ENCODE measurements at regions not wholly inside any gene's neighbourhood (a gene's known extent, or its start where the extent isn't known, plus 50 kb on each side); places are given as distances from the start of the nearest gene placed in this dataset.

DNA sequence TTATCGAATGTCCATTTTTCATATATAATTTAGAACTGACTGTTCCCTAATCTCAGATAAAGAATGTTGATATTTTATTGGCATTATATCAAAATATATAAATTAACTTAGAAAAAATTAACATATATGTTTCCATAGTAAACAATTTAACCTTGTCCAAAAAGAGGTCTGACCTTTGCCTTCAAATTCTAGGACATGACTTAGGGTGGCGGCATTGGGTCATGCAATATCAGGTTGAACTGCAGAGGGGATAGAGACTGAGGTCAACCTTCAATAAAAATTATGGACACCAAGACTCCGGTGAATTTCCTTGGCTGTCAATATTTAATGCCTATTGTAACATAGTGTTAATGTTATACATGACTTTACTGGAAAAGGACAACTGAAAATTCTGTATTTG is 199.8 kb downstream of the RPL10L start (continued):
- TF ChIP-seq, protein P1, sequence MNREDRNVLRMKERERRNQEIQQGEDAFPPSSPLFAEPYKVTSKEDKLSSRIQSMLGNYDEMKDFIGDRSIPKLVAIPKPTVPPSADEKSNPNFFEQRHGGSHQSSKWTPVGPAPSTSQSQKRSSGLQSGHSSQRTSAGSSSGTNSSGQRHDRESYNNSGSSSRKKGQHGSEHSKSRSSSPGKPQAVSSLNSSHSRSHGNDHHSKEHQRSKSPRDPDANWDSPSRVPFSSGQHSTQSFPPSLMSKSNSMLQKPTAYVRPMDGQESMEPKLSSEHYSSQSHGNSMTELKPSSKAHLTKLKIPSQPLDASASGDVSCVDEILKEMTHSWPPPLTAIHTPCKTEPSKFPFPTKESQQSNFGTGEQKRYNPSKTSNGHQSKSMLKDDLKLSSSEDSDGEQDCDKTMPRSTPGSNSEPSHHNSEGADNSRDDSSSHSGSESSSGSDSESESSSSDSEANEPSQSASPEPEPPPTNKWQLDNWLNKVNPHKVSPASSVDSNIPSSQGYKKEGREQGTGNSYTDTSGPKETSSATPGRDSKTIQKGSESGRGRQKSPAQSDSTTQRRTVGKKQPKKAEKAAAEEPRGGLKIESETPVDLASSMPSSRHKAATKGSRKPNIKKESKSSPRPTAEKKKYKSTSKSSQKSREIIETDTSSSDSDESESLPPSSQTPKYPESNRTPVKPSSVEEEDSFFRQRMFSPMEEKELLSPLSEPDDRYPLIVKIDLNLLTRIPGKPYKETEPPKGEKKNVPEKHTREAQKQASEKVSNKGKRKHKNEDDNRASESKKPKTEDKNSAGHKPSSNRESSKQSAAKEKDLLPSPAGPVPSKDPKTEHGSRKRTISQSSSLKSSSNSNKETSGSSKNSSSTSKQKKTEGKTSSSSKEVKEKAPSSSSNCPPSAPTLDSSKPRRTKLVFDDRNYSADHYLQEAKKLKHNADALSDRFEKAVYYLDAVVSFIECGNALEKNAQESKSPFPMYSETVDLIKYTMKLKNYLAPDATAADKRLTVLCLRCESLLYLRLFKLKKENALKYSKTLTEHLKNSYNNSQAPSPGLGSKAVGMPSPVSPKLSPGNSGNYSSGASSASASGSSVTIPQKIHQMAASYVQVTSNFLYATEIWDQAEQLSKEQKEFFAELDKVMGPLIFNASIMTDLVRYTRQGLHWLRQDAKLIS (CRISPR knock-in tag; IDR thresholded peaks at IDR 0.05; ENCODE audit: borderline replicate concordance), result no peak
- TF ChIP-seq, protein P2, sequence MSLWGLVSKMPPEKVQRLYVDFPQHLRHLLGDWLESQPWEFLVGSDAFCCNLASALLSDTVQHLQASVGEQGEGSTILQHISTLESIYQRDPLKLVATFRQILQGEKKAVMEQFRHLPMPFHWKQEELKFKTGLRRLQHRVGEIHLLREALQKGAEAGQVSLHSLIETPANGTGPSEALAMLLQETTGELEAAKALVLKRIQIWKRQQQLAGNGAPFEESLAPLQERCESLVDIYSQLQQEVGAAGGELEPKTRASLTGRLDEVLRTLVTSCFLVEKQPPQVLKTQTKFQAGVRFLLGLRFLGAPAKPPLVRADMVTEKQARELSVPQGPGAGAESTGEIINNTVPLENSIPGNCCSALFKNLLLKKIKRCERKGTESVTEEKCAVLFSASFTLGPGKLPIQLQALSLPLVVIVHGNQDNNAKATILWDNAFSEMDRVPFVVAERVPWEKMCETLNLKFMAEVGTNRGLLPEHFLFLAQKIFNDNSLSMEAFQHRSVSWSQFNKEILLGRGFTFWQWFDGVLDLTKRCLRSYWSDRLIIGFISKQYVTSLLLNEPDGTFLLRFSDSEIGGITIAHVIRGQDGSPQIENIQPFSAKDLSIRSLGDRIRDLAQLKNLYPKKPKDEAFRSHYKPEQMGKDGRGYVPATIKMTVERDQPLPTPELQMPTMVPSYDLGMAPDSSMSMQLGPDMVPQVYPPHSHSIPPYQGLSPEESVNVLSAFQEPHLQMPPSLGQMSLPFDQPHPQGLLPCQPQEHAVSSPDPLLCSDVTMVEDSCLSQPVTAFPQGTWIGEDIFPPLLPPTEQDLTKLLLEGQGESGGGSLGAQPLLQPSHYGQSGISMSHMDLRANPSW (CRISPR knock-in tag; conservative IDR thresholded peaks at IDR 0.05; ENCODE audit: low read depth), result no peak

- Mint-ChIP-seq H3K9me3 (peaks cover 40% of the 10 kb centered on the region), H3K36me3 (peaks cover 21% of the 10 kb centered on the region), H3K4me3 (no peak overlapping the region), H3K27me3 (ENCODE audit: low read depth) (no peaks in the 10 kb centered on the region), H3K4me1 (peaks cover 21% of the 10 kb centered on the region), H3K27ac (no peak overlapping the region)
- ChIA-PET POLR2A (no interaction called here), CTCF (no interaction called here)
- ATAC-seq (no peak), DNase-seq (ENCODE audit: low spot score) (no peak)
- TF ChIP-seq GABPB1 (CRISPR knock-in tag; IDR thresholded peaks at IDR 0.05) (no peak), NR3C1 (CRISPR knock-in tag; conservative IDR thresholded peaks at IDR 0.05; ENCODE audit: low read depth) (no peak), TP53 (CRISPR knock-in tag; IDR thresholded peaks at IDR 0.05) (no peak), ESRRA (CRISPR knock-in tag; IDR thresholded peaks at IDR 0.05; ENCODE audit: borderline replicate concordance) (no peak), ZNF263 (CRISPR knock-in tag; IDR thresholded peaks at IDR 0.05; ENCODE audit: low read depth) (no peak), ELF4 (CRISPR knock-in tag; IDR thresholded peaks at IDR 0.05; ENCODE audit: low read depth) (no peak), FOXJ3 (CRISPR knock-in tag; IDR thresholded peaks at IDR 0.05; ENCODE audit: borderline replicate concordance) (no peak), SMAD4 (CRISPR knock-in tag; IDR thresholded peaks at IDR 0.05) (no peak), TEAD4 (CRISPR knock-in tag; IDR thresholded peaks at IDR 0.05) (no peak), MLX (CRISPR knock-in tag; IDR thresholded peaks at IDR 0.05) (no peak), NFE2L1 (CRISPR knock-in tag; IDR thresholded peaks at IDR 0.05) (no peak)
- TF ChIP-seq, protein P3, sequence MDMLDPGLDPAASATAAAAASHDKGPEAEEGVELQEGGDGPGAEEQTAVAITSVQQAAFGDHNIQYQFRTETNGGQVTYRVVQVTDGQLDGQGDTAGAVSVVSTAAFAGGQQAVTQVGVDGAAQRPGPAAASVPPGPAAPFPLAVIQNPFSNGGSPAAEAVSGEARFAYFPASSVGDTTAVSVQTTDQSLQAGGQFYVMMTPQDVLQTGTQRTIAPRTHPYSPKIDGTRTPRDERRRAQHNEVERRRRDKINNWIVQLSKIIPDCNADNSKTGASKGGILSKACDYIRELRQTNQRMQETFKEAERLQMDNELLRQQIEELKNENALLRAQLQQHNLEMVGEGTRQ (CRISPR knock-in tag; IDR thresholded peaks at IDR 0.05), result no peak
Observed at GRCh38 chr14:46444666-46445065, 206.9 kb downstream of the RPL10L start.

- no peak for ATAC-seq
- Mint-ChIP-seq H3K27me3 (ENCODE audit: low read depth) (no peaks in the 10 kb centered on the region), H3K36me3 (peaks cover 13% of the 10 kb centered on the region), H3K27ac (0 out of 2 replicates have a peak overlapping the region, but pooled peaks have one; percentile 12), H3K9me3 (peaks cover 24% of the 10 kb centered on the region), H3K4me3 (no peak overlapping the region), H3K4me1 (peaks cover 27% of the 10 kb centered on the region)
- no peak for TF ChIP-seq NFATC4 (CRISPR knock-in tag; IDR thresholded peaks at IDR 0.05)
- no peak for TF ChIP-seq GRHL2 (CRISPR knock-in tag; IDR thresholded peaks at IDR 0.05; ENCODE audit: insufficient replicate concordance, severe bottlenecking)
- DNase-seq (ENCODE audit: low spot score), result no peak
- ChIA-PET POLR2A (no interaction called here), CTCF (no interaction called here)
Observed at GRCh38 chr14:46433381-46433780, 218.2 kb downstream of the RPL10L start.
